Bronchial epithelial cell (primary cell): ENCODE measurements at regions not wholly inside any gene's neighbourhood (a gene's known extent, or its start where the extent isn't known, plus 50 kb on each side); places are given as distances from the start of the nearest gene placed in this dataset.

Source experiments
- DNase-seq: peaks from one replicate; pipeline ENCODE4 v3.0.0-alpha.2; 2010; ENCODE audit warnings: low read depth
- FAIRE-seq: peaks from 2 replicates; lab custom pipeline; 2011; peaks lifted over from hg19 to GRCh38; lab: Jason Lieb, UNC
- H3K27me3 ChIP-seq: 2 replicates; pipeline ENCODE4 v1.5.1; 2011; ENCODE audit warnings: low read length; ENCODE audit not compliant: control insufficient read depth, insufficient read depth
- H3K36me3 ChIP-seq: 2 replicates; pipeline ENCODE4 v1.5.1; 2011; ENCODE audit warnings: low read length; ENCODE audit not compliant: control insufficient read depth, insufficient read depth
- H3K4me3 ChIP-seq: 2 replicates; pipeline ENCODE4 v1.5.1; 2011; ENCODE audit warnings: mild to moderate bottlenecking, low read depth, low read length, control low read depth
- TF ChIP-seq, protein P1 (sequence below): IDR thresholded peaks from 2 replicates; pipeline ENCODE4 v1.5.1; 2011; ENCODE audit warnings: mild to moderate bottlenecking, moderate library complexity, low read length, control low read depth, inconsistent platforms; ENCODE audit not compliant: insufficient read depth, severe bottlenecking

DNA sequence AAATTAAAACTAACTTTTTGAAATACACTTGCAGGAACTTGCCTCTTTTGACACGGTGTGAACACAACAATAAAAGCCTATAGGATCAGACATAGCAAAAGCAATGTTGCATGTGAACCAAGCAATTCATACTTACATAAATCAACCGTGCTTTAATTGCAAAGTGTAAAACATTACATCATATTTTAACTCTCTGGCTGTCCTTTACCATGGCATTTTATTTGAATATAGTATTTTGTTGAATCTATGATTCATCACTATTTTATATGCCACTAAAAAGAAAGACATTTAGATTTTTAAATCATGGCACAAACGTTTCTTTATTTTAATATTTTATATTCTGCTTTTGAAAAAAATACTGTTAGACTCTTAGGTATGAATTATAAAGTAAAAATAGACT lies 757.0 kb upstream of the KCND2 start:
- FAIRE-seq (no peak), DNase-seq (no peak)
- no peaks in the 10 kb centered on the region for H3K36me3 ChIP-seq
- TF ChIP-seq, protein P1, sequence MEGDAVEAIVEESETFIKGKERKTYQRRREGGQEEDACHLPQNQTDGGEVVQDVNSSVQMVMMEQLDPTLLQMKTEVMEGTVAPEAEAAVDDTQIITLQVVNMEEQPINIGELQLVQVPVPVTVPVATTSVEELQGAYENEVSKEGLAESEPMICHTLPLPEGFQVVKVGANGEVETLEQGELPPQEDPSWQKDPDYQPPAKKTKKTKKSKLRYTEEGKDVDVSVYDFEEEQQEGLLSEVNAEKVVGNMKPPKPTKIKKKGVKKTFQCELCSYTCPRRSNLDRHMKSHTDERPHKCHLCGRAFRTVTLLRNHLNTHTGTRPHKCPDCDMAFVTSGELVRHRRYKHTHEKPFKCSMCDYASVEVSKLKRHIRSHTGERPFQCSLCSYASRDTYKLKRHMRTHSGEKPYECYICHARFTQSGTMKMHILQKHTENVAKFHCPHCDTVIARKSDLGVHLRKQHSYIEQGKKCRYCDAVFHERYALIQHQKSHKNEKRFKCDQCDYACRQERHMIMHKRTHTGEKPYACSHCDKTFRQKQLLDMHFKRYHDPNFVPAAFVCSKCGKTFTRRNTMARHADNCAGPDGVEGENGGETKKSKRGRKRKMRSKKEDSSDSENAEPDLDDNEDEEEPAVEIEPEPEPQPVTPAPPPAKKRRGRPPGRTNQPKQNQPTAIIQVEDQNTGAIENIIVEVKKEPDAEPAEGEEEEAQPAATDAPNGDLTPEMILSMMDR, result no peak
- H3K27me3 ChIP-seq, result no peaks in the 10 kb centered on the region
- H3K4me3 ChIP-seq, result no peak overlapping the region

DNA sequence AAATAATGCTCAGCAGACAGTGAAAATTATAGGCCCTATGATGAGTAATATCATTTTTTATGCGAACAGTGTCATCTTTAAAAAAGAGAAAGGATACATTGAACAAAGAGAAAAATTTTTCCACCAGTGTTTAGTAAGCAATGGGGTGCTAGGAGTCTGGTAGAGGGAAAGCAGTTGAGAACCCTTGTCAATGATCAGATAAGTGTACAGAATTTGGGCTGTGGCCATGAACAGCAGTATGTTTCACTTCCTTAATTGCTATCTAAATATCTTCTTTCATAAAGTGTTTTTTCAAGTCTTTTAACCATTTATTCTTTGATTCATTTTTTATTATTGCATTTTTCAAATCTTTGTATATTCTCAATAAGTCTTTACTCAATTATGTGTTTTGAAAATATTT lies 750.7 kb upstream of the KCND2 start:
- FAIRE-seq (no peak), DNase-seq (no peak)
- Histone ChIP-seq H3K4me3 (no peak overlapping the region), H3K36me3 (no peaks in the 10 kb centered on the region), H3K27me3 (no peaks in the 10 kb centered on the region)
- TF ChIP-seq, protein P1, result no peak

DNA sequence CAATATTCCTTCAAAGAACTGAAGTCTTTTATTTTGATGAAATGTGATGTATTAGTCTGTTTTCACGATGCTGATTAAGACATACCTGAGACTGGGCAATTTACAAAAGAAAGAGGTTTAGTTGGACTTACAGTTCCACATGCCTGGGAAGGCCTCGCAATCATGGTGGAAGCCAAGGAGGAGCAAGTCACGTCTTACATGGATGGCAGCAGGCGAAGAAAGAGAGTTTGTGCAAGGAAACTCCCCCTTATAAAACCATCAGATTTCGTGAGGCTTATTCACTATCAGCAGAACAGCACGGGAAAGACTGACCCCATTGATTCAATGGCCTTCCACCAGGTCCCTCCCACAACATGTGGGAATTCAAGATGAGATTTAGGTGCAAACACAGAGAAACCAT lies 750.3 kb upstream of the KCND2 start:
- H3K4me3 ChIP-seq, result no peak overlapping the region
- DNase-seq (no peak), FAIRE-seq (no peak)
- H3K27me3 ChIP-seq, result no peaks in the 10 kb centered on the region
- TF ChIP-seq, protein P1, result no peak
- H3K36me3 ChIP-seq, result no peaks in the 10 kb centered on the region

DNA sequence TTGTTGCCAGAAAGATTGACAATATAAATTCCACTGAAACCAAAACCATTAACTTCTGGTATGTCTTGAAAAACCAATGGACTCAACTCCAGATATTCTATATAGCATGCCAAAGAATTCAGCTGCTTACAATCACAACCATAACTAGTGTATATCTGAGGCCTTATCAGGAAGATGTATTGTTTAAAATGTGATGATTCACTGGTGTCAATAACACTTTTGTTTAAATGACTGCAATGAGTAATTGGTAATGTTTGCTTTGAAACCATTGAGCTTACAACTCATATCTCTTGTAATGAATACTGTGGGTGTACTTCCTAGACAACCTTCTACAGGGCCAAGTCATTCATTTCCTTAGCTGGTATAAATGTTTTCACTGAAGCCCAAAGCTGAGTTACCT lies 727.9 kb upstream of the KCND2 start:
- Histone ChIP-seq H3K36me3 (no peaks in the 10 kb centered on the region), H3K27me3 (peaks cover 6% of the 10 kb centered on the region), H3K4me3 (no peak overlapping the region)
- TF ChIP-seq, protein P1, result no peak
- peak; percentile 99 for DNase-seq
- no peak for FAIRE-seq

DNA sequence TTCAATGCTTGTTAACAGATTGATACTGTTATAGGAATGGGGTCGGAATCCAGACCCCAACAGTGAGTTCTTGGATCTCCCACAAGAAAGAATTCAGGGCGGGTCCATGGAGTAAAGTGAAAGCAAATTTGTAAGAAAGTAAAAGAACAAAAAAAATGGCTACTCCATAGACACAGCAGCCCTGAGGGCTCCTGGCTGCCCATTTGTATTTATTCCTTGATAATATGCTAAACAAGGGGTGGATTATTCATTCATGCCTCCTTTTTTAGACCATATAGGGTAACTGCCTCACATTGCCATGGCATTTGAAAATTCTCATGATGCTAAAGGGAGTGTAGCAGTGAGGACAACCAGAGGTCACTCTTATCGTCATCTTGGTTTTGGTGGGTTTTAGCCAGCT lies 717.2 kb upstream of the KCND2 start:
- DNase-seq (no peak), FAIRE-seq (no peak)
- H3K27me3 ChIP-seq, result peaks cover 1% of the 10 kb centered on the region
- TF ChIP-seq, protein P1, result no peak
- H3K4me3 ChIP-seq, result no peak overlapping the region
- H3K36me3 ChIP-seq, result no peaks in the 10 kb centered on the region

DNA sequence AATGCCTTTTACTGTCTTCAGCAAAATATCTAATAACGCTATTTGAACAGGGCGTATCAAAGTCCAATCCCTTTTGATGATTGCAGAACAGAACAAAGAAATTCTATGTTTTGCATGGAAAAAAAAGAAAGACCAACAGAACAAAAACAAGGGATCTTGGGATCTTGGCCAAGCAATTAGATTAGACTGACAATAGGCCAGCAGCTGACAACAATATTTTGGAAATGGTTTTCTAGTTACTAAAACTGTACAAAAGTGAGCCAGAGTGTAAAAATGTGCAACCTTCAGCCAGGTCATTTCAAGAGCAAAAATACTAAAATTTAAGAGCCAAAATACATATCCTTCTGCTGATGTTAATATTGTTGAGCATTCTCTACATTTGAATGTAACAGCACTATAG lies 716.5 kb upstream of the KCND2 start:
- H3K4me3 ChIP-seq, result no peak overlapping the region
- FAIRE-seq, result no peak
- no peak for DNase-seq
- H3K27me3 ChIP-seq, result peaks cover 1% of the 10 kb centered on the region
- TF ChIP-seq, protein P1, result no peak
- H3K36me3 ChIP-seq, result no peaks in the 10 kb centered on the region
